Urinary bladder (tissue), 3 donors: ENCODE measurements at regions not wholly inside any gene's neighbourhood (a gene's known extent, or its start where the extent isn't known, plus 50 kb on each side); places are given as distances from the start of the nearest gene placed in this dataset.

Source experiments
- DNase-seq: peaks from one replicate; pipeline ENCODE4 v3.0.0-alpha.2; 2015; ENCODE audit errors: extremely low spot score
- H3K27ac ChIP-seq: one replicate; pipeline ENCODE4 v1.5.1; 2013; ENCODE audit warnings: low read depth, mild to moderate bottlenecking, moderate library complexity
- H3K36me3 ChIP-seq: one replicate; pipeline ENCODE4 v1.6.1; 2013; ENCODE audit warnings: mild to moderate bottlenecking, moderate library complexity; ENCODE audit not compliant: insufficient read depth
- H3K4me1 ChIP-seq: one replicate; pipeline ENCODE4 v1.6.1; 2013; ENCODE audit warnings: mild to moderate bottlenecking, moderate library complexity; ENCODE audit not compliant: insufficient read depth
- H3K4me3 ChIP-seq: one replicate; pipeline ENCODE4 v1.5.1; 2013; ENCODE audit warnings: low read depth, low read length
- WGBS: extraction: QIAGEN DNeasy Blood & Tissue Kit; methylation state at CpG from one replicate; pipeline ENCODE4 v1.1.7; 2013; 5-methylcytosine and 5-hydroxymethylcytosine counted together
- donor health status: healthy with polysubstance abuse.
- donor health status: healthy.

DNA sequence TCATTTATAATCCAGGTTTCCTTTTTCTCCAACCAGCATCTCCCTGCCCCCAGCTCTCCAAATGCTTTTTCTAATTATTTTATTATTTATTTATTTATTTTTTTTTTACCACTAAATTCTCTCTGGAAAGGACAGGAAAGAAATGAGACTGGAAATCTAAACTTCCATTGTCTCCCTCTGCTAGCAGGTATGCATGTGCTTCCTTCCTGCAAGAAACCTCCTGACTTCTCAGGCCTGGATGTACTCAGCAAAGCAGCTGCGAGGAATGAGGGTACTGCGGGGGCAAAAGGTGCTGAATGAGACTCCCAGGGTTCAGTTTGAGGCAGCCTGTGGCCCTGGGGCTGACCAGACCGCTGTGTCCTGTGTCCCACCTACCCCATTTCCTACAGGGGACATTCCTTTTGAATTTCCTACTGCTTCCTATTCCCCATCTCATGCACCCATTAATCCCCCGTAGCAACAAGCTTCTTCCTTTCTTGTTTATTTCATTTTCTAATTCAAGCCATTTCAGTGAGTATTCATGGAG, 324.6 kb upstream of the IGFBP3 start:
- no peak overlapping the region for H3K4me3 ChIP-seq
- 89% methylated on average over 4 of the region's 4 CpGs for WGBS
- H3K36me3 ChIP-seq, result no peaks in the 10 kb centered on the region
- no peaks in the 10 kb centered on the region for H3K4me1 ChIP-seq
- DNase-seq, result no peak
- no peak overlapping the region for H3K27ac ChIP-seq

- 91% methylated on average over 2 of the region's 2 CpGs for WGBS
- Histone ChIP-seq H3K4me3 (no peak overlapping the region), H3K4me1 (no peaks in the 10 kb centered on the region), H3K36me3 (no peaks in the 10 kb centered on the region), H3K27ac (no peak overlapping the region)
- DNase-seq, result no peak
Observed at GRCh38 chr7:46244757-46245156, 323.7 kb upstream of the IGFBP3 start.

DNA sequence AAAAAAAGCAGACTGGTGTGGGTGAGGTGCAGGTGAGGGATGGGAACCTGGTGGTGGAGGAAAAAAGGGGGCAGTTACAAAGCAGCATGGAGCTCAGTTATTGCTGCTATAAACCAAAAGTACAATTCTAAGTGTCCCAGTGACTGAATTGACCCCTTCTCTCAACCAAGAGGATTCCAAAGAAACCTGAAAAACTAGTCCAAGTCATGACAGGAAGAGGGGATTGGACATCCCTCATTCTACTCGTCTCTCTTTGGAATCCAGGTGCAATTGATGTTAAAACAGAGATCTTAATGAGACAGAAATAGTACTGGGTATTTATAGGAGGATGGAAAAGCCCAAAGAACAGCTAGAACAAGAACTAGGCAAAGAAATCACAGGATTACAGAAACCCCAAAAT, 322.3 kb upstream of the IGFBP3 start:
- 40% methylated on average over 1 of the region's 1 CpG for WGBS
- H3K36me3 ChIP-seq, result no peaks in the 10 kb centered on the region
- H3K4me1 ChIP-seq, result no peaks in the 10 kb centered on the region
- no peak for DNase-seq
- no peak overlapping the region for H3K4me3 ChIP-seq
- no peak overlapping the region for H3K27ac ChIP-seq

- no peak overlapping the region for H3K4me3 ChIP-seq
- no peaks in the 10 kb centered on the region for H3K4me1 ChIP-seq
- 87% methylated on average over 5 of the region's 5 CpGs for WGBS
- no peaks in the 10 kb centered on the region for H3K36me3 ChIP-seq
- no peak overlapping the region for H3K27ac ChIP-seq
- no peak for DNase-seq
Observed at GRCh38 chr7:46239846-46240245, 318.8 kb upstream of the IGFBP3 start.

GRCh38 chr7:46237466-46237865, 316.4 kb upstream of the IGFBP3 start:
- 61% methylated on average over 1 of the region's 1 CpG for WGBS
- no peak overlapping the region for H3K27ac ChIP-seq
- H3K36me3 ChIP-seq, result no peaks in the 10 kb centered on the region
- no peak overlapping the region for H3K4me3 ChIP-seq
- no peaks in the 10 kb centered on the region for H3K4me1 ChIP-seq
- no peak for DNase-seq

DNA sequence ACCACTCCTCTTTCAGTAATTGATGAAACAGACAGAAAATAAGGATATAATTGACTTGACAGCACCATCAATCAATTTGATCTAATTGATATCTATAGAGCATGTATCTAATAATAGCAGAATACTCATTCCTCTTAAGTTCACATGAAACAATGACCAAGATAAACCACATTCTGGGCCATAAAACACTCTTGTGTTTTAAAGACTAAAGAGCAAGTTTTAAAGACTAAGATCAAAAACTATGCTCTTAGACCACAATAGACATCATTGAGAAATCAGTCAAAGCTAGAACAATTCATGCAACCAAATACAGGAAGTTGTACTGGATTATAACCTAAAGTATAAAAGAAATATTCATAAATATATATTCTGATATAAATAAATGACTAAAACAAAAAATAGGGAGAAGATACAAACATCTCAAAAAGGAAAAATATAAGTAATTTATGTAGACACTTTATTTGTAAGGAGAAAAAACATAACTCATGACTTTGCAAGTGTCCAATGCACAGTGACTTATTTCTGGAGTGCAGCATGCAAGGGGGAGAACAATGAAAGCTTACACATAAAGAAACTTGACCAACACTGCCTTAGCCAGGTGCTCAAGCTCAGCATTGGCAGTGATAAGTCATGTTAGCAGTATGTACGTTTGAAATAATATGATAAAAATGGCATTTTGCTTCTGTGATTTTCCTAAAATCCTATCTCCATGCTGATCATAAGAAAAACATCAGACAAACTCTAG, 312.7 kb upstream of the IGFBP3 start:
- Histone ChIP-seq H3K27ac (no peak overlapping the region), H3K4me1 (no peaks in the 10 kb centered on the region), H3K36me3 (no peaks in the 10 kb centered on the region), H3K4me3 (no peak overlapping the region)
- 77% methylated on average over 1 of the region's 1 CpG for WGBS
- DNase-seq, result no peak

DNA sequence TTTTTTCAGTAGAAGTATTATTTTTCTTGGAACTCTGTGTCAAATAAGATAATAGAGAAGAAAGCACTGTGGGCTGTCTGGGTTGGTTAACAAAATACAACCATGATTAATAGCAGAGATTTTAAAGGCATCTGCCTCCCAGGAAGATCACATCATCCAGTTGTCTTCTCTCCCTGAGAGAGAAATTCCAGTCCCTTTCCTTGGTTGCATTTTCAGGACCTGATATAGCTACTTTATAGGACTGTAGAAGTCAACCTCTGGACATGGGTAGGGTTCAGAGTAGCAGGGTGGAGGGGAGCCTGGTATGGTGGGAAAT, 309.9 kb upstream of the IGFBP3 start:
- no peaks in the 10 kb centered on the region for H3K4me1 ChIP-seq
- no peak overlapping the region for H3K27ac ChIP-seq
- no peak overlapping the region for H3K4me3 ChIP-seq
- DNase-seq, result no peak
- no peaks in the 10 kb centered on the region for H3K36me3 ChIP-seq

DNA sequence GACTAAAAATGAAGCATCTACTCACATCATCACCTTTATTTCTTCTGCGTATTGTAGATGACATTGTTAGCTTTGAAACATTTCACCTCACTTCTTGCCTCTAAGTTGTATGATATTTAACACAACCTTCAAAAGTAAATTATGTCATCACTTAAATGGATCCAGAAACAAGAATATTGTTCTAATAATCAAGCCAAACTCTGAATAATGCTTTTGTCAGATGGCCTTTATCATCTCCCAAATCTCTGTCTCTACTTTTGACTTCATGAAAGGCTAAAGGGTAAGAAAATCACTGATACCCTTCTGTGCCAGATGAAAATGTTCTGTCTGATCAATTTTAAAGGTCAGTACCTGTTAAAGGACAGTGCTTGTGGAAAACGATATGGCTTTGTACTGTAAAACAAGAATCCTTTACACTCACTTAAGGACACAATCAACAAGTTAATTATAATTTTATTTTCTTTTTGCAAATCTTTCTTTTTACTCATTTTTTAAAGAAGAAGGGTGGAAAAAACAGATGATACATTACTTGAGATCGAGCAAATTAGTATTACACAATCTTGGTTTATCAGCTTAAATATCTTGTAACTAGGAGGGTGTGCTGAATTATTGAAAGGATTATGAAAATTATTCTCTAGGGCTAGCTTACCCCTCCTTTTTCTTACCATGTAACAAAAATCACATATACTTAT, 309.4 kb upstream of the IGFBP3 start:
- WGBS, result 68% methylated on average over 3 of the region's 3 CpGs
- DNase-seq, result no peak
- Histone ChIP-seq H3K27ac (no peak overlapping the region), H3K36me3 (no peaks in the 10 kb centered on the region), H3K4me1 (no peaks in the 10 kb centered on the region), H3K4me3 (no peak overlapping the region)

GRCh38 chr7:46229409-46229808, 308.3 kb upstream of the IGFBP3 start:
- Histone ChIP-seq H3K27ac (no peak overlapping the region), H3K36me3 (no peaks in the 10 kb centered on the region), H3K4me3 (no peak overlapping the region), H3K4me1 (no peaks in the 10 kb centered on the region)
- DNase-seq, result no peak
- 57% methylated on average over 4 of the region's 4 CpGs for WGBS

GRCh38 chr7:46226860-46227259, 305.8 kb upstream of the IGFBP3 start:
- no peak for DNase-seq
- H3K4me3 ChIP-seq, result no peak overlapping the region
- 65% methylated on average over 3 of the region's 3 CpGs for WGBS
- no peak overlapping the region for H3K27ac ChIP-seq
- H3K36me3 ChIP-seq, result no peaks in the 10 kb centered on the region
- no peaks in the 10 kb centered on the region for H3K4me1 ChIP-seq

GRCh38 chr7:46224363-46224762, 303.3 kb upstream of the IGFBP3 start:
- no peaks in the 10 kb centered on the region for H3K4me1 ChIP-seq
- no peak overlapping the region for H3K27ac ChIP-seq
- H3K36me3 ChIP-seq, result no peaks in the 10 kb centered on the region
- WGBS, result 60% methylated on average over 5 of the region's 5 CpGs
- no peak for DNase-seq
- H3K4me3 ChIP-seq, result no peak overlapping the region

DNA sequence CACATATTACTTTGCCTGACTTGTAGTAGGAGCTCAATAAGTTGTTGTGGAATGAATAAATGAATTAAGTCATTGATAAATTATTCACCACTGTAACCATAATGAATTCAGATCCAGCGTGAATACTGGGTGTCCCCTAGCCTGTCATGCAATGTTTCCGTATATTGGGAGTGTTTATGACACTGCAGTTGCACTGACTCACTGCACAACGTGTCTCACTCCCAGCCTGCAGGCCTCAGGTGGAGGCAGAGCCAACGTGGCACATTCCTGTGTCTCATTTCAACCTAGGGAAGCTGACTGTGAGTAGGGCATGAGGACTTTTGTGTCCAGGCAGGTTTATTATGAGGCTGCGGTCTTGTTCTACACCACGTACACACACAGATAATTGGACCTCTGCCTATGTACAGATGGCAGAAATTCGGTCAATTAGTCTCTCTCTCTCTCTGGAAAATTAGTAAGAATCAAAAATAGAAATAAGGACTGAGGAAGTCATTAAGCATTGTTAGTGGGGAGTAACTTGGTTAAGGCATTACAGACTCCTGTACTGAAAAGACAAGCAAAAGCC, 299.1 kb upstream of the IGFBP3 start:
- WGBS, result 81% methylated on average over 7 of the region's 7 CpGs
- DNase-seq, result no peak

GRCh38 chr7:46218461-46219200, 297.6 kb upstream of the IGFBP3 start:
- 76% methylated on average over 9 of the region's 9 CpGs for WGBS
- Histone ChIP-seq H3K36me3 (no peaks in the 10 kb centered on the region), H3K4me1 (no peaks in the 10 kb centered on the region), H3K4me3 (no peak overlapping the region), H3K27ac (no peak overlapping the region)
- no peak for DNase-seq

More for the DNA sequence above, 299.1 kb upstream of the IGFBP3 start:
- Histone ChIP-seq H3K4me1 (no peaks in the 10 kb centered on the region), H3K27ac (no peak overlapping the region), H3K4me3 (no peak overlapping the region), H3K36me3 (no peaks in the 10 kb centered on the region)
